Body of pancreas (tissue), 4 donors: ENCODE measurements at regions not wholly inside any gene's neighbourhood (a gene's known extent, or its start where the extent isn't known, plus 50 kb on each side); places are given as distances from the start of the nearest gene placed in this dataset.

Experiments
- CTCF ChIP-seq, 7 experiments: fragments of 450-650 bp in 4 of 7; fragments of 200-600 bp in 3 of 7; sonication (generic) in 3 of 7; IDR thresholded peaks; one replicate each; pipeline ENCODE4 v1.5.1; 2016 to 2019; ENCODE audit warnings: antibody characterized with exemption in 7 of 7
- POLR2A ChIP-seq, 3 donors: fragments of 450-650 bp; IDR thresholded peaks; one replicate each; pipeline ENCODE4 v1.6.1; 2016; ENCODE audit warnings: antibody characterized with exemption in 3 of 3, mild to moderate bottlenecking in 2 of 3

GRCh38 chr7:136709876-136710275 lies 158.6 kb upstream of the CHRM2 start:
- TF ChIP-seq CTCF (IDR thresholded peaks at IDR 0.05): no peak
- TF ChIP-seq POLR2A (IDR thresholded peaks at IDR 0.05): no peak
